ENCODE measurements at regions not wholly inside any gene's neighbourhood (a gene's known extent, or its start where the extent isn't known, plus 50 kb on each side); places are given as distances from the start of the nearest gene placed in this dataset.
"Not testable (repeated sequence)": the region's sequence is repeated elsewhere in the genome, so short reads cannot be mapped to it uniquely, and the experiment has no call there.

- not testable (repeated sequence) for H3K4me3 ChIP-seq (ENCODE audit: low read length in 2 of 2); H3K27ac ChIP-seq (ENCODE audit: low read length); H3K9me3 ChIP-seq (ENCODE audit: control insufficient read depth in 2 of 2, low read length in 2 of 2); H3K36me3 ChIP-seq (ENCODE audit: control insufficient read depth in 2 of 2, insufficient read depth in 2 of 2, low read length in 2 of 2); H3K9ac ChIP-seq (ENCODE audit: low read length in 2 of 2); H3K4me1 ChIP-seq (ENCODE audit: control insufficient read depth, insufficient read depth, low read length); H3K27me3 ChIP-seq (ENCODE audit: control insufficient read depth in 1 of 2, insufficient read depth in 2 of 2, low read length in 2 of 2)
Measured at GRCh38 chr12:131659484-131659883, 51.4 kb upstream of the SFSWAP start.

GRCh38 chr12:131659976-131660375 is 50.9 kb upstream of the SFSWAP start:
- not testable (repeated sequence) for H3K4me1 ChIP-seq (ENCODE audit: control insufficient read depth, insufficient read depth, low read length); H3K9me3 ChIP-seq (ENCODE audit: control insufficient read depth in 2 of 2, low read length in 2 of 2); H3K27me3 ChIP-seq (ENCODE audit: control insufficient read depth in 1 of 2, insufficient read depth in 2 of 2, low read length in 2 of 2); H3K36me3 ChIP-seq (ENCODE audit: control insufficient read depth in 2 of 2, insufficient read depth in 2 of 2, low read length in 2 of 2); H3K27ac ChIP-seq (ENCODE audit: low read length); H3K9ac ChIP-seq (ENCODE audit: low read length in 2 of 2); H3K4me3 ChIP-seq (ENCODE audit: low read length in 2 of 2)

GRCh38 chr12:131660401-131660800 is 50.5 kb upstream of the SFSWAP start:
- H3K36me3 ChIP-seq (ENCODE audit: control insufficient read depth in 2 of 2, insufficient read depth in 2 of 2, low read length in 2 of 2); H3K27ac ChIP-seq (ENCODE audit: low read length); H3K27me3 ChIP-seq (ENCODE audit: control insufficient read depth in 1 of 2, insufficient read depth in 2 of 2, low read length in 2 of 2); H3K4me3 ChIP-seq (ENCODE audit: low read length in 2 of 2); H3K9me3 ChIP-seq (ENCODE audit: control insufficient read depth in 2 of 2, low read length in 2 of 2); H3K4me1 ChIP-seq (ENCODE audit: control insufficient read depth, insufficient read depth, low read length); H3K9ac ChIP-seq (ENCODE audit: low read length in 2 of 2): not testable (repeated sequence)

All from stomach smooth muscle (tissue), 2 donors.